HG02852 (cell line): ENCODE measurements at regions not wholly inside any gene's neighbourhood (a gene's known extent, or its start where the extent isn't known, plus 50 kb on each side); places are given as distances from the start of the nearest gene placed in this dataset.
"Not testable (repeated sequence)": the region's sequence is repeated elsewhere in the genome, so short reads cannot be mapped to it uniquely, and the experiment has no call there.

Experiments used
- ATAC-seq: cut with Tn5 transposase; IDR thresholded peaks from one replicate; pipeline ENCODE4 v1.9.1; 2021; ENCODE audit warnings: mild to moderate bottlenecking, moderate library complexity; ENCODE audit not compliant: unreplicated experiment

GRCh38 chr12:72723732-72724131 is 451.6 kb downstream of the TRHDE start:
- no peak for ATAC-seq

- no peak for ATAC-seq
These were observed 457.4 kb downstream of the TRHDE start for GRCh38 chr12:72729451-72730010.

GRCh38 chr12:72734581-72734980 is 462.4 kb downstream of the TRHDE start:
- no peak for ATAC-seq

GRCh38 chr12:72738811-72739210 is 466.6 kb downstream of the TRHDE start:
- ATAC-seq = no peak

- no peak for ATAC-seq
These were observed 467.9 kb downstream of the TRHDE start for GRCh38 chr12:72740064-72740463.

GRCh38 chr12:72742568-72742967 is 470.4 kb downstream of the TRHDE start:
- ATAC-seq = no peak

GRCh38 chr12:72746048-72746447 is 473.9 kb downstream of the TRHDE start:
- no peak for ATAC-seq

- ATAC-seq = no peak
These were observed 475.1 kb downstream of the TRHDE start for GRCh38 chr12:72747111-72747849.

- no peak for ATAC-seq
These were observed 476.8 kb downstream of the TRHDE start for GRCh38 chr12:72748971-72749370.

- no peak for ATAC-seq
These were observed 481.4 kb downstream of the TRHDE start for GRCh38 chr12:72753571-72753970.

- not testable (repeated sequence) for ATAC-seq
These were observed 481.9 kb downstream of the TRHDE start for GRCh38 chr12:72754026-72754425.

- no peak for ATAC-seq
These were observed 494.3 kb downstream of the TRHDE start for GRCh38 chr12:72766517-72766916.

- no peak for ATAC-seq
These were observed 501.9 kb downstream of the TRHDE start for GRCh38 chr12:72774023-72774422.

GRCh38 chr12:72777806-72778205 is 505.6 kb downstream of the TRHDE start:
- ATAC-seq = no peak

GRCh38 chr12:72790273-72790672 is 518.1 kb downstream of the TRHDE start:
- no peak for ATAC-seq

GRCh38 chr12:72792889-72793288 is 520.7 kb downstream of the TRHDE start:
- no peak for ATAC-seq

- no peak for ATAC-seq
These were observed 521.6 kb downstream of the TRHDE start for GRCh38 chr12:72793796-72794195.

GRCh38 chr12:72815421-72815820 is 543.3 kb downstream of the TRHDE start:
- no peak for ATAC-seq

- ATAC-seq = peak; percentile 57
These were observed 556.6 kb downstream of the TRHDE start for GRCh38 chr12:72828662-72829324.

GRCh38 chr12:72829838-72830237 is 557.7 kb downstream of the TRHDE start:
- no peak for ATAC-seq

- no peak for ATAC-seq
These were observed 559.9 kb downstream of the TRHDE start for GRCh38 chr12:72832024-72832423.

- no peak for ATAC-seq
These were observed 564.0 kb downstream of the TRHDE start for GRCh38 chr12:72836194-72836593.
